ENCODE measurements at regions not wholly inside any gene's neighbourhood (a gene's known extent, or its start where the extent isn't known, plus 50 kb on each side); places are given as distances from the start of the nearest gene placed in this dataset.

DNA sequence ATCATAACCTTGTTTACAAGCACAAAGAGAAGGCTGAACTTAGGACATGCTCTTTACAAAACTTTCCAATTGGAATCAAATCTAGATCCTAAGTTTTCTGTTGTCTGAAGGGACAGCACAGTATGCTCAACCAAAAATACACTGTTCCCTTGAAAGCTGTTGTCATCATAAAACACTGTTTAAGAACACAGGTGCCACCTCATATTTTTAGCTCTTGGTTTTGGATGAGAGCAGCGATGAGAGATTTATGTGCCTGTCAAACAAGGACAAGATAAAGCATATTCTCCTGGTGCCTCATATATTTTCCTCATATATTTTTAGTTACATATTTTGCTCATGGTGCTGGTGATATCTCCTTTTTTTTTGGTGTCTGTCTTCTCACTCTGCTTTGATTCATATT is 788.4 kb downstream of the AACS start:
- Histone ChIP-seq H3K36me3 (ENCODE audit: insufficient read depth, low read length) (no peaks in the 10 kb centered on the region), H3K79me2 (ENCODE audit: insufficient read depth, low read length) (no peaks in the 10 kb centered on the region), H3K9me3 (ENCODE audit: low read depth, low read length) (peaks cover 2% of the 10 kb centered on the region), H2AFZ (ENCODE audit: low read length) (no peak overlapping the region), H3K27me3 (ENCODE audit: insufficient read depth, low read length) (no peaks in the 10 kb centered on the region), H4K20me1 (ENCODE audit: insufficient read depth, low read length) (no peaks in the 10 kb centered on the region), H3K4me1 (ENCODE audit: insufficient read depth, low read length) (no peaks in the 10 kb centered on the region), H3K27ac (ENCODE audit: low read depth, low read length) (no peak overlapping the region), H3K4me2 (ENCODE audit: insufficient read depth, low read length) (no peak overlapping the region), H3K4me3 (ENCODE audit: insufficient read depth, low read length) (no peak overlapping the region)
- no peak for DNase-seq (ENCODE audit: insufficient read length, low spot score, missing footprints)
- TF ChIP-seq, protein P1, sequence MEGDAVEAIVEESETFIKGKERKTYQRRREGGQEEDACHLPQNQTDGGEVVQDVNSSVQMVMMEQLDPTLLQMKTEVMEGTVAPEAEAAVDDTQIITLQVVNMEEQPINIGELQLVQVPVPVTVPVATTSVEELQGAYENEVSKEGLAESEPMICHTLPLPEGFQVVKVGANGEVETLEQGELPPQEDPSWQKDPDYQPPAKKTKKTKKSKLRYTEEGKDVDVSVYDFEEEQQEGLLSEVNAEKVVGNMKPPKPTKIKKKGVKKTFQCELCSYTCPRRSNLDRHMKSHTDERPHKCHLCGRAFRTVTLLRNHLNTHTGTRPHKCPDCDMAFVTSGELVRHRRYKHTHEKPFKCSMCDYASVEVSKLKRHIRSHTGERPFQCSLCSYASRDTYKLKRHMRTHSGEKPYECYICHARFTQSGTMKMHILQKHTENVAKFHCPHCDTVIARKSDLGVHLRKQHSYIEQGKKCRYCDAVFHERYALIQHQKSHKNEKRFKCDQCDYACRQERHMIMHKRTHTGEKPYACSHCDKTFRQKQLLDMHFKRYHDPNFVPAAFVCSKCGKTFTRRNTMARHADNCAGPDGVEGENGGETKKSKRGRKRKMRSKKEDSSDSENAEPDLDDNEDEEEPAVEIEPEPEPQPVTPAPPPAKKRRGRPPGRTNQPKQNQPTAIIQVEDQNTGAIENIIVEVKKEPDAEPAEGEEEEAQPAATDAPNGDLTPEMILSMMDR (IDR thresholded peaks at IDR 0.05; ENCODE audit: extremely low read depth, low read depth, low read length) = no peak

DNA sequence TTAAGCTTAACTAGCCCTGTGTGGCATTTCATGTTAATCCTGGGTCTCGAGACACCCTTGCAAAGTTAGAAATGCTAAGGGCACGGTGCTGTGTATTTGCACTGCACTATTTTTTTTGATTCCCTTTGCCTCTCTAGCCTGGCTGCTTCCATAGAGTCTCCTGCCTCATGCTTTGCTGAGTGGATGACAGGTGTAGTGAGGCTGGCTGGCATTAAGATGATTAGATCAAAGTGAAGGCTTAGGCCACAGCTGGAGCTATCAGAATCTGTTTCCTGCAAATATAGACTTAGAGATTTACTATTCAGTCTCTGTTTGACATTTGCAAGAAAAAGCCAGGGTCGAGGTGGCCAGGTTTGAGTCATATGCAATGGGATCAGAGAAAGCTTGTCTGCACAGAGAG is 791.1 kb downstream of the AACS start:
- no peak overlapping the region for H3K4me3 ChIP-seq (ENCODE audit: insufficient read depth, low read length)
- no peaks in the 10 kb centered on the region for H3K4me1 ChIP-seq (ENCODE audit: insufficient read depth, low read length)
- H3K9me3 ChIP-seq (ENCODE audit: low read depth, low read length) = peaks cover 2% of the 10 kb centered on the region
- H3K27ac ChIP-seq (ENCODE audit: low read depth, low read length) = no peak overlapping the region
- H4K20me1 ChIP-seq (ENCODE audit: insufficient read depth, low read length) = no peaks in the 10 kb centered on the region
- TF ChIP-seq, protein P1 (IDR thresholded peaks at IDR 0.05; ENCODE audit: extremely low read depth, low read depth, low read length) = no peak
- H3K27me3 ChIP-seq (ENCODE audit: insufficient read depth, low read length) = no peaks in the 10 kb centered on the region
- no peak for DNase-seq (ENCODE audit: insufficient read length, low spot score, missing footprints)
- no peaks in the 10 kb centered on the region for H3K79me2 ChIP-seq (ENCODE audit: insufficient read depth, low read length)
- H2AFZ ChIP-seq (ENCODE audit: low read length) = no peak overlapping the region
- no peak overlapping the region for H3K4me2 ChIP-seq (ENCODE audit: insufficient read depth, low read length)
- no peaks in the 10 kb centered on the region for H3K36me3 ChIP-seq (ENCODE audit: insufficient read depth, low read length)

DNA sequence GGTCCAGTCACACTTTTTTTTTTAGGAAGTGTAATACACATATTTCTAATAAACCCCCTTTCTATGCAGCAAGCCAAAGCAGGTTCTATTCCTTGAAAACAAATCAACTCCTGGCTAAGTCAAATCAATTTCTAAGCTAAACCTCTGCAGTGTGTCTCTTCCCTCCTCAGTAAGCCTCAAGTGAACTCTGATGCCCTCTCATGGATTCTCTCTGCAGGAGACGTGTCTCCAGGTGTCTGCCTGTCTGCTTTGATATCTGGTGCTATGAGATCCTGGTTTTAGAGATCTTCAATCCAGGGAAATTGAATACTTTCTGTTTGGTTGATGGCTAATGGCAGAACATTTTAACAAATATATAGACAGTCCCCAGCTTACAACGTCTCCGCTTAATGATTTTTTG is 791.7 kb downstream of the AACS start:
- Histone ChIP-seq H3K4me3 (ENCODE audit: insufficient read depth, low read length) (no peak overlapping the region), H3K4me2 (ENCODE audit: insufficient read depth, low read length) (no peak overlapping the region), H2AFZ (ENCODE audit: low read length) (no peak overlapping the region), H3K27me3 (ENCODE audit: insufficient read depth, low read length) (no peaks in the 10 kb centered on the region), H4K20me1 (ENCODE audit: insufficient read depth, low read length) (no peaks in the 10 kb centered on the region), H3K27ac (ENCODE audit: low read depth, low read length) (no peak overlapping the region), H3K4me1 (ENCODE audit: insufficient read depth, low read length) (no peaks in the 10 kb centered on the region), H3K36me3 (ENCODE audit: insufficient read depth, low read length) (no peaks in the 10 kb centered on the region), H3K79me2 (ENCODE audit: insufficient read depth, low read length) (no peaks in the 10 kb centered on the region), H3K9me3 (ENCODE audit: low read depth, low read length) (peaks cover 2% of the 10 kb centered on the region)
- no peak for DNase-seq (ENCODE audit: insufficient read length, low spot score, missing footprints)
- TF ChIP-seq, protein P1 (IDR thresholded peaks at IDR 0.05; ENCODE audit: extremely low read depth, low read depth, low read length) = no peak

DNA sequence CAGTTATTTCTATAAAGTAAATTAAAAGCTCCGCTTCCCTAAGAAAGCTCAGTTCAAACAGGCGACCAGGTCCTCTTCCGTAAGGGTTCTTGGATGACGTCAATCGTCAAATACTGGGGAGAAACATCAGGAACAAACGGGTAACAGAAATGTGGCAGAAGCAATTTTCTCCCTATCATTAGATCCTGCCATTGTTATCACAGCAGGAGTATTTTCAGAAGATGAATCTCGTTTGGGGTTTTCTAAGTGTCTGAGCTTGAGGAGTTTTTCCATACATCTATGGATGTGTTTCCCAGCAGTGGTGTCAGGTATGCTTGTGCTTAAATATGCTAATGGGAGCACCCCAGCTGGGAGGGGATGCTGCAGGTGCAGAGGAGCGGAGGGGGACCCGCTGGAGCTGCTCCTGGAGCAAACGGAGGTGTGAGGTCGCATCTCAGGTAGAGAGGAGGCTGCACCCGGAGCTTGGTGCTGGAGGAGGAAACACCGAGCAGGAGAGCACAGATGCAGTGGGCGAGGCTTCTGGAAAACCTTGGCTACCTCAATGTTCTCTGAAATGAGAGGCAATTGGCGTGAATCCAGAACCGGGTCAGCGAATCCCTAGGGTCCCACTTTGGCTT is 795.5 kb downstream of the AACS start:
- H3K4me1 ChIP-seq (ENCODE audit: insufficient read depth, low read length) = no peaks in the 10 kb centered on the region
- H3K36me3 ChIP-seq (ENCODE audit: insufficient read depth, low read length) = no peaks in the 10 kb centered on the region
- no peak overlapping the region for H3K27ac ChIP-seq (ENCODE audit: low read depth, low read length)
- no peak overlapping the region for H2AFZ ChIP-seq (ENCODE audit: low read length)
- H3K4me2 ChIP-seq (ENCODE audit: insufficient read depth, low read length) = no peak overlapping the region
- TF ChIP-seq, protein P1 (IDR thresholded peaks at IDR 0.05; ENCODE audit: extremely low read depth, low read depth, low read length) = no peak
- DNase-seq (ENCODE audit: insufficient read length, low spot score, missing footprints) = no peak
- H4K20me1 ChIP-seq (ENCODE audit: insufficient read depth, low read length) = no peaks in the 10 kb centered on the region
- H3K9me3 ChIP-seq (ENCODE audit: low read depth, low read length) = no peaks in the 10 kb centered on the region
- no peaks in the 10 kb centered on the region for H3K79me2 ChIP-seq (ENCODE audit: insufficient read depth, low read length)
- H3K27me3 ChIP-seq (ENCODE audit: insufficient read depth, low read length) = no peaks in the 10 kb centered on the region
- no peak overlapping the region for H3K4me3 ChIP-seq (ENCODE audit: insufficient read depth, low read length)
